ENCODE measurements at regions not wholly inside any gene's neighbourhood (a gene's known extent, or its start where the extent isn't known, plus 50 kb on each side); places are given as distances from the start of the nearest gene placed in this dataset.

GRCh38 chr9:20125727-20126126, 336.9 kb upstream of the SLC24A2 start:
- in situ Hi-C loops (cut with MboI; ENCODE audit: low sequenced_read_pairs in 4 of 4) (no loop called here), intact Hi-C loops (cut with DNase I; ENCODE audit: low total_unique reads) (no loop called here)
- DNase-seq (no peak), ATAC-seq (no peak)
- no peaks in the 10 kb centered on the region for H3K27me3 ChIP-seq
- no peak for TF ChIP-seq POLR2A (IDR thresholded peaks at IDR 0.05)
- TF ChIP-seq CTCF (IDR thresholded peaks at IDR 0.05 in 4 of 5, conservative IDR thresholded peaks at IDR 0.05 in 1 of 5), result no peak
- H3K9me3 ChIP-seq, result no peaks in the 10 kb centered on the region
- no peaks in the 10 kb centered on the region for H3K36me3 ChIP-seq
- no peak overlapping the region for H3K27ac ChIP-seq
- no peak overlapping the region for H3K4me3 ChIP-seq
- H3K4me1 ChIP-seq, result no peaks in the 10 kb centered on the region

- DNase-seq, result no peak
- intact Hi-C loops (cut with DNase I; ENCODE audit: low total_unique reads) (no loop called here), in situ Hi-C loops (cut with MboI; ENCODE audit: low sequenced_read_pairs in 4 of 4) (no loop called here)
- Histone ChIP-seq H3K27ac (no peak overlapping the region), H3K36me3 (no peaks in the 10 kb centered on the region), H3K4me1 (no peaks in the 10 kb centered on the region), H3K9me3 (no peaks in the 10 kb centered on the region), H3K4me3 (no peak overlapping the region), H3K27me3 (no peaks in the 10 kb centered on the region)
- no peak for TF ChIP-seq CTCF (IDR thresholded peaks at IDR 0.05 in 4 of 5, conservative IDR thresholded peaks at IDR 0.05 in 1 of 5)
- no peak for TF ChIP-seq POLR2A (IDR thresholded peaks at IDR 0.05)
- no peak for ATAC-seq
These were observed 330.7 kb upstream of the SLC24A2 start for GRCh38 chr9:20119566-20119965.

GRCh38 chr9:20117986-20118385, 329.1 kb upstream of the SLC24A2 start:
- Histone ChIP-seq H3K27ac (no peak overlapping the region), H3K4me3 (no peak overlapping the region), H3K36me3 (no peaks in the 10 kb centered on the region), H3K9me3 (no peaks in the 10 kb centered on the region), H3K4me1 (no peaks in the 10 kb centered on the region), H3K27me3 (no peaks in the 10 kb centered on the region)
- no peak for ATAC-seq
- no peak for DNase-seq
- in situ Hi-C loops (cut with MboI; ENCODE audit: low sequenced_read_pairs in 4 of 4) (no loop called here), intact Hi-C loops (cut with DNase I; ENCODE audit: low total_unique reads) (no loop called here)
- TF ChIP-seq CTCF (IDR thresholded peaks at IDR 0.05 in 4 of 5, conservative IDR thresholded peaks at IDR 0.05 in 1 of 5) (no peak), POLR2A (IDR thresholded peaks at IDR 0.05) (no peak)

- ATAC-seq (no peak), DNase-seq (no peak)
- TF ChIP-seq CTCF (IDR thresholded peaks at IDR 0.05 in 4 of 5, conservative IDR thresholded peaks at IDR 0.05 in 1 of 5) (no peak), POLR2A (IDR thresholded peaks at IDR 0.05) (no peak)
- Histone ChIP-seq H3K27ac (no peak overlapping the region), H3K4me3 (no peak overlapping the region), H3K27me3 (no peaks in the 10 kb centered on the region), H3K9me3 (no peaks in the 10 kb centered on the region), H3K4me1 (no peaks in the 10 kb centered on the region), H3K36me3 (no peaks in the 10 kb centered on the region)
- intact Hi-C loops (cut with DNase I; ENCODE audit: low total_unique reads), result no loop called here
- in situ Hi-C loops (cut with MboI; ENCODE audit: low sequenced_read_pairs in 4 of 4), result no loop called here
These were observed 328.6 kb upstream of the SLC24A2 start for GRCh38 chr9:20117482-20117881.

GRCh38 chr9:20114974-20115373, 326.1 kb upstream of the SLC24A2 start:
- Histone ChIP-seq H3K4me1 (no peaks in the 10 kb centered on the region), H3K9me3 (no peaks in the 10 kb centered on the region), H3K36me3 (no peaks in the 10 kb centered on the region), H3K4me3 (no peak overlapping the region), H3K27me3 (no peaks in the 10 kb centered on the region), H3K27ac (no peak overlapping the region)
- intact Hi-C loops (cut with DNase I; ENCODE audit: low total_unique reads) (no loop called here), in situ Hi-C loops (cut with MboI; ENCODE audit: low sequenced_read_pairs in 4 of 4) (no loop called here)
- DNase-seq (no peak), ATAC-seq (no peak)
- TF ChIP-seq CTCF (IDR thresholded peaks at IDR 0.05 in 4 of 5, conservative IDR thresholded peaks at IDR 0.05 in 1 of 5) (no peak), POLR2A (IDR thresholded peaks at IDR 0.05) (no peak)
